Thyroid gland (tissue), 4 donors: ENCODE measurements at regions not wholly inside any gene's neighbourhood (a gene's known extent, or its start where the extent isn't known, plus 50 kb on each side); places are given as distances from the start of the nearest gene placed in this dataset.

Source experiments
- CTCF ChIP-seq, 6 experiments: fragments of 200-600 bp in 3 of 6; fragments of 450-650 bp in 3 of 6; sonication (generic) in 3 of 6; IDR thresholded peaks; one replicate each; pipeline ENCODE4 v1.5.1; 2016 to 2019; ENCODE audit warnings: antibody characterized with exemption in 6 of 6, mild to moderate bottlenecking in 2 of 6, inconsistent platforms in 1 of 6, moderate library complexity in 1 of 6
- POLR2A ChIP-seq, 2 donors: fragments of 450-650 bp; IDR thresholded peaks; one replicate each; pipeline ENCODE4 v1.6.1; 2017; ENCODE audit warnings: antibody characterized with exemption in 2 of 2, mild to moderate bottlenecking in 2 of 2, moderate library complexity in 1 of 2

- TF ChIP-seq CTCF (IDR thresholded peaks at IDR 0.05) (no peak), POLR2A (IDR thresholded peaks at IDR 0.05) (no peak)
Measured at GRCh38 chr9:80503671-80504281, 932.0 kb downstream of the TLE4 start.
